Ovary (tissue), 3 donors: ENCODE measurements at regions not wholly inside any gene's neighbourhood (a gene's known extent, or its start where the extent isn't known, plus 50 kb on each side); places are given as distances from the start of the nearest gene placed in this dataset.

Experiments
- CTCF ChIP-seq, 3 donors: fragments of 450-650 bp in 2 of 3; fragments of 200-600 bp in 1 of 3; IDR thresholded peaks; one replicate each; pipeline versions ENCODE4 v1.5.1 to v1.8.0; 2016 to 2022; ENCODE audit warnings: antibody characterized with exemption in 3 of 3, mild to moderate bottlenecking in 1 of 3
- EP300 ChIP-seq: sonication (generic); formaldehyde crosslinking; IDR thresholded peaks from one replicate; pipeline ENCODE4 v1.6.1; 2017; ENCODE audit warnings: antibody characterized with exemption
- POLR2A ChIP-seq: fragments of 450-650 bp; IDR thresholded peaks from one replicate; pipeline ENCODE4 v1.6.1; 2017; ENCODE audit warnings: antibody characterized with exemption, mild to moderate bottlenecking, moderate library complexity
- donor health status: DM: no; HTN: no; CAD: no.

GRCh38 chr11:10931761-10932670 lies 74.2 kb upstream of the ZBED5 start:
- TF ChIP-seq CTCF (IDR thresholded peaks at IDR 0.05) (no peak), POLR2A (no peak), EP300 (no peak)
